Adrenal gland (tissue), 5 donors: ENCODE measurements at regions not wholly inside any gene's neighbourhood (a gene's known extent, or its start where the extent isn't known, plus 50 kb on each side); places are given as distances from the start of the nearest gene placed in this dataset.

Experiments used
- CTCF ChIP-seq, 6 experiments: fragments of 450-650 bp in 4 of 6; fragments of 200-600 bp in 2 of 6; sonication (generic) in 1 of 6; IDR thresholded peaks; 1 replicate in 5 of 6; 2 replicates in 1 of 6; pipeline versions ENCODE4 v1.5.1 to v1.8.0; 2016 to 2021; ENCODE audit warnings: antibody characterized with exemption in 6 of 6, mild to moderate bottlenecking in 2 of 6, moderate library complexity in 1 of 6
- POLR2A ChIP-seq, 2 donors: fragments of 450-650 bp; IDR thresholded peaks; one replicate each; pipeline ENCODE4 v1.6.1; 2017; ENCODE audit warnings: antibody characterized with exemption in 2 of 2, mild to moderate bottlenecking in 2 of 2, moderate library complexity in 1 of 2
- donor health status: DM: no; HTN: no; CAD: no.

DNA sequence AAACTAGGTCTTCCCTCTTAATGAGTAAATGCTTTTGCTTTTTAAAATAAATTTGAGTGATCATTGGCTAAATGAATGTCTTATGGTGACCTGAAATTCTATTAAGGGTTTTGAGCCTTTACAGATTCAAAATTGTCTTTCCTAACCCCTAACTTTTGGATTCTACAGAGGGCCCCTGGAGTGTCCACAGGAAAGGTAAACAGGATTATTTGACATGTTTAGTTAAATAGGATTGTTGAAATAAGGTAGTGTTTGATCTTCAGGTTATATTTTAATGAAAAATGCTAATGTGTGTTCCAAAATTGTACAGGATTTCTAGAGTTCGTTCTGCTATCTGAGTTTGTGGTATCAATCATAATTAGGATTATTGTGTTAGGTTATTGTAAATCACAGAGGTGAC lies 55.9 kb upstream of the GJB6 start:
- TF ChIP-seq CTCF (IDR thresholded peaks at IDR 0.05) = no peak
- no peak for TF ChIP-seq POLR2A (IDR thresholded peaks at IDR 0.05)
